ENCODE measurements at regions not wholly inside any gene's neighbourhood (a gene's known extent, or its start where the extent isn't known, plus 50 kb on each side); places are given as distances from the start of the nearest gene placed in this dataset.
"Not testable (repeated sequence)": the region's sequence is repeated elsewhere in the genome, so short reads cannot be mapped to it uniquely, and the experiment has no call there.

DNA sequence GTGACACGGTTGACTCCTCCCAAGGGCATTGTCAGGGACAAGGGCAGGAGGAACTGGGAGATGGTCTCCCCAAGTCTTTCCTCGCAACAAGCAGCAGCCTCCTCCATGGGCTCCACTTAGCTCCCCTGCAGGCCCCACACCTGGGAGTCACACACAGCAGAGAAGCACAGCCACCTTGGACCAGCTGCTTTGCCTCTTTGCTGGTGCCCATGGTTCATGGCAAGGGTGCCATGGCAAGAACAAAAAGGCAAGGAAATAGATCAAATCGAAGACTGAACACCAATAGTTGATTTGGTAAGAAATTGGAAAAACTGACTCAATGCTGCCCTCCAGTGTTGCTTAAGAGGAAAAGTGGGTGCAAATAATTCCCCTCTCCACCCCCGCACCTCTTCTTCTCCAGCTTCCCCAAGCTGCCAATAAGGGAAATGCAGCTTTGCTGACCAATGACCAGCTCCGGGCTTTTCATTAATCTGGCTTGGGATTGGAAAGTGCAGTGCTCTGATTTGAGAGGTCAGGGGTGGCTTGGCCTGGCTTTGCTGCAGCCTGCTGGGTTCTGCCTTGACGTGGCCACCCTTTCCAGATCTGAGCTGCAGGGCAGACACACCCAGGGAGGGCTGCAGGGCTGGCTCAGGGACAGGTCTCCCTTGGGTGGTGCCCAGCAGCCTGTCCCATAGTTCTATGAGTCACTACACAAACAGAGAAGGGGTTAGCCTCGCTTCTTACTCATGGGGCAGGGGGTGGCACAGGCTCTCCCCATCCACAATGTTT is 162.0 kb downstream of the KLF13 start:
- FAIRE-seq, result peak; percentile 61

DNA sequence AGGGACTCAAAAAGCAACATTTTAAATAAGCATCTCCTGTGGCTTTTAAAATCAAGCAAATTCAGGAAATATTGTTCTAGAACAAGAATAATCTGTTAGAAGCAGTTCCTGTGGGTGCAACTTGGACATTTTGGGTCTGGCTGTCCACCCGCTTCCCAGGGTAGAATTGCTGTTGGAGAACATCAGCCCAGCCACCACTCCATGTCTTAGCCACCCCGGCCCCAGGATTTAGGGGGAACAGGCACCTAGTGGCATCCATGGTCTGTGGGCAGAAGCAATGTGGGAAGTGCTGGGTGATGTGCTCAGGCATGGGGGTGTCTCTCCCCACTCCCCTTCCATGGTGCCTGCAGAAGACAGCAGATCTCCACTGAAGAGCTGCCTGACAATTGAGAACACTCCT is 162.6 kb downstream of the KLF13 start:
- FAIRE-seq, result no peak

DNA sequence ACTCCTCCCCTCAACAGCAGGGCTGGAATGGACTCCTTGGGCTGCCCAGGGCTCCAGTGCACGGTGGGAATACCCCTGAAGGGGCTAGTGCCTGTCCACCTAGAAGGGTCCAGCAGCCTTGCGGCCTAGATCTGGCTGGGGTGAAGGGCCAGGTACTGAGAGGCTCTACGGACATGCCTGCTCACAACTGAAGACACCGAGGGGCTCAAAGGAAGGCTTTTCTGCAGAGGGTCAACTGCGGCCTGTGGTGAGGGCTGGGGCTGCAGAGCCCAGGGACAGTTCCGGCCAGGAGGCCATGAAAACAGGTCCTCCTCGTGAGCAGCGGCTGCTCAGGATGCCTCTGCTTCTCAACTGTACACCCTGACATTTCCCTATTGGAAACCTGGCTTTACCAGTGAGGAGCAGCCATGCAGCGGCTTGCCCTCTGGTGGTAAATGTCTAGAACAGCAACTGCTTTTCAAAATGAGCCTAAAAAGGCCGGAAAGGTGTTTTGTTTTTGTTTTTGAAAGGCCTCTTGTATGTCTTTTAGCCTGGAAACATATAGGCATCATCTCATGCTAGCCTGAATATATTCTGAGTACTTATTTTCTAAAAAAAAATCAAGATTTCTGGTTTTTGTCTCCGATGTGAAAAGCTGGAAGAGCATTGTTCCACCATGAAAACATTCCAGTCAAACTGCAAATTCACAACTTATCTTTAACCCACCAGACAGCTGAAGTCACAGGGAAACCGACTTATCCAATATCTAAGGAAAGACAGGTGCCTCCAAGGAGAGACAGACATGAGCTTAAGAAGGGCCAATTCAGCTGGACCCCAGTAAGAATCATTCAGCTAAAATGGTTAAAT is 163.4 kb downstream of the KLF13 start:
- no peak for FAIRE-seq

DNA sequence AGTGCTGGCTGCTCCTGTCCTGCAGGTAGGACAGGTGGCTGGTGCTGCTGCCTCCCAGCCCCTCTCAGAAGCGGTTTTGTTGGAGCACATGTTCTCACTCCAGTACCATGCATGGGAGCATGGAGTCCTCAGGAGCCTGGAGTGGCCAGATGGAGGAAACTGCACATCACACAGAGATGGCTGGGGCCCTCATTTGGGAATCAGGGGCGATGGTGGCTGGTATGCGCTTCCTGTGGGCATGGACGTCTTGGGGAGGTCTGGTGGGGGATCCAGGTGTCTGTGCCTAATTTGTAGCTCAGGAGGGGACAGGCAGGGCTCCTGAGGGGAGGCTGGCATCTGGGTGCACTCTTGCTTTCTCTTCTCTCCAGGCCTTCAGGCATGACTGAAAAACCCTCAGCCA is 168.2 kb downstream of the KLF13 start:
- FAIRE-seq, result no peak

DNA sequence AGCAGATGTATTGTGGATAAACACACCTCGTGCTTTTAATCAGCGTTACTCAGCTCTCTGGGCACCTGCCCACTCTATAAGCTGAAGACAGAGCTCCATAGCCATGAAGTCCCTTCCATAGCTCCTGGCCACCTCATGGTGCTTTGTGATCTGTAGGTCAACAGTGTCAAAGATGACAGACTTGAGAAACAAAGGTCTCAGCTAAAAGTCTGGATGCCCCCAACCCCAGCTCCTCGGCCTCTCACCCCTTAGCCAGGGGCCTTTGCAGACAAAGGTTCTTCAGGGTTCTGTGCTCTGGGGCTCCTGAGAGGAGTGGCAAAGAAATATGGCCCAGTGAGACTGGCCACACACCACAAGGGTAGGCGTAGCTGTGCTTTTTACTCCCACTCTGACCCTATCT is 168.6 kb downstream of the KLF13 start:
- no peak for FAIRE-seq

DNA sequence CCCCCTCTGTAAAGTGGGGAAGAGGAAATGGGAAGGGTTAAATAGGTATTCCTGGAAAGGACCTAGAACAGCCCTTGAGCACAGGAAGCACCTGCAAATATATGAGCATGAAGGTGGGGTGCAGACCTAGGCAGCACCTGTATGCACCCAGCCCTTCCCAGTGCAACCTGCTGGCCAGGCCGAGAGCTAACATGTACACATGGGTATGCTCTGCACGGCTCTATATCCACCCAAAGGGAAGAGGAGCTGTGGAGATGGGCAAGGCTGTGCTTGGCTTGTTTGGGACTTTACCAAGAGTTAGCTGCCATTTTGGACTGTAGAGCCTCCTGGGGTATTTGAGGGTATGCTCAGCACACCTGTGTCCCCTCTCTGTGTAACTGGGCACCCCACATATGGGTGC is 171.2 kb downstream of the KLF13 start:
- FAIRE-seq, result no peak

DNA sequence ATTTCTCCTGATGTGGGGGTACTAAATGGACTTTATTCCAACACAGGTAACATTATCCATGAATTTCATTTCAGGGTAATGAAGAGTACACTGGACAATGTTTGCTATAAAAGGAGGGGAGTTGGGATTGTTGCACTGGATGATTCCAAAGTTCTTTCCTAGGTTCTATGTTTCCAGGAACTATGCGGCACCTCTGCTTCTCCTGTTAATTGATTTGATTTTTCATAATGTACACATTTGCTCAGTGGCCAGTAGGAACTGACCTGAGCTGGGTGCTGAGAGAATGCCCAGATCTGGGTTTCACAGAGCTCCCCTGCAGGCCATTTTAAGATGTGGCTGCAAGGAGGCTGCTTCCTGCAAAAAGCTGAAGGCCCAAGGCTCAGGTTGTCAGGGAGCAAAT is 171.7 kb downstream of the KLF13 start:
- no peak for FAIRE-seq

DNA sequence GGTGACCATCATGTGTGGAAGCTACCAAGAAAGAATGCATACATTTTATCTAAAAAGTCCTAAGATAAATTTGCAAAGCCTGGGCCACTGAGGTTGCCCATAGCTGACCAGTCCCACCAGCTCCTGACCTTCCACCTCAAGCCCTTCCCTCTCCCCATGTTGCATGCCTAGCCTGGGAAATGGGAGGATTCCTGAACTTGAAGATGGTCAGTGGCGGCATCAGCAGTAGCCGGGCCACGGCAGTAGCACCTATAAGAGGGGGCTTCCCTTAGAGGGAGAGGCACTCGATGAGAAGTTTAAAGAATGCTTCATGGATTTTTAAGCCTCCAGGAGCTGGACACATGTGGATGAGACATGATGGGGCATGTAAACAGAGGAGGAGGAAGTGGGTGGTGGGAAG is 172.1 kb downstream of the KLF13 start:
- FAIRE-seq, result no peak

DNA sequence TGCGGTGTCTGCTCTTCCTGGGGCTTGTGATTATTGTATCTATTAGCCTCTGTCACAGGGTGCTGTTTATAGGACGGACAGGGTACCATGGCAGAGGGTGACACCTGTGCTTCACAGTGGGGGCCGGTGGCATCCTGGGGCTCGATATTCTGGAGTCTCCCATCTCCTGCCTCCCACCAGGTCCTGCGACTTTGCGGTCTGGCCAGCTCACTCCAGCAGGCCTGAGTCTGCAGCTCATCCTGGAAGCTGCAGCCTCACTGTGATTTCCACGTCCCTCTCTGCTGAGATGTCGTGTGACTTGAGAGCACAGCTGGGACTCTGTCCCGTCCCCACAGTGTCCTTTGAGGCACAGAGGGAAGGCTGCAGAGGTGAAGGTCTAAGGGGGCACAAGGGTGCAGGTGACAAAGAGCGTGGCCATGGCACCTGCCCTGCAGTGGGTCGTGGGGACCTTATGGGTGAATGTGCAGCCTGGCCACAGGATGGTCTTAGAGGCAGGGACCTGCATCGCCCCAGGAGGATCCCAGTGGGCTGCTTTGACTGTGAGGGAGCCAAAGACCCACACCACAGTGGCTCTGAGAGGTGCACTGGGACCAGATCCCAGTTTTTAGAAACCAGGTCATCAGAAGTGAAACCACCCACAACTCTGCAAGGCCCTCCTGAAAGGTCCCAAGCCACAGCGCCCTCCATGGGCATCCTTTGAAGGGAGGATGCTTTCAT is 172.8 kb downstream of the KLF13 start:
- FAIRE-seq, result no peak

DNA sequence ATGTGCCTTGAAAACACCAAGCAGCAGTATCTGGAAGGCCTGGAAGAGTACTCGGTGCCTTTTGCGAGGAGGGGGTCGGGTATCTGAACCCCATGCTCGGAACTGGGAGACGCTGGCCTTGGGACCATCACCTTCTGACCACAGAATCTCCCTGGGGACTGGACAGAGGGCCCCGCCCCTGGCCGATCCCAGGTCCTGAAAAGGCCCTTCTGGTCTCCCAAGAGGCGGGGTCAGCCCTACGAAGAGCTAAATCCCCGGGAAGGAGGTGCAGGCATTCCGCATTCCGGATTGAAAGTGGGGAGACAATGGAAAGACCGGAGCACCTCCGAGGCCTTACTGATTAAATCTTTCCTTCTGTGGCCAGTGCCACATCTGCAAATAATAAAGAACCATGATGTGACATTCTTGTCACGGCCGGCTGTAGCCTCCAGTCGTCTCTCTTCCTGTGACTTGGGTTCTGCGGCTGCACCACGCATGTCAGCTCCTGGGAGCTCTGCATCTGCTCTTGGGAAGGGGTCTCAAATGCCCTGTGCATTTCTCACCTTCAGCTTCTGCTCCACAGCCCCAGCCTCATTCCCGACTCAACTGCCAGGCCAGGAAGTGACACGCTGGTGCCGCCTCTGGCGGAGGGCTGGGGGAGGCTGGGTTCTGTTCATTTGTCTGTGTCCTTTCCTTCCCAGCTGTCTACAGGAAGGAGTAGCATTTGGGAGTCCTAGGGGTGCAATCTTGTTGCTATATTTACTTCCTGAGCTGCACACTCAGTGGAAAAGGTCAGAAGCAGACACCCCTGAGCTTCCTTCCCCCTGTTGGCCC is 173.5 kb downstream of the KLF13 start:
- FAIRE-seq, result no peak

DNA sequence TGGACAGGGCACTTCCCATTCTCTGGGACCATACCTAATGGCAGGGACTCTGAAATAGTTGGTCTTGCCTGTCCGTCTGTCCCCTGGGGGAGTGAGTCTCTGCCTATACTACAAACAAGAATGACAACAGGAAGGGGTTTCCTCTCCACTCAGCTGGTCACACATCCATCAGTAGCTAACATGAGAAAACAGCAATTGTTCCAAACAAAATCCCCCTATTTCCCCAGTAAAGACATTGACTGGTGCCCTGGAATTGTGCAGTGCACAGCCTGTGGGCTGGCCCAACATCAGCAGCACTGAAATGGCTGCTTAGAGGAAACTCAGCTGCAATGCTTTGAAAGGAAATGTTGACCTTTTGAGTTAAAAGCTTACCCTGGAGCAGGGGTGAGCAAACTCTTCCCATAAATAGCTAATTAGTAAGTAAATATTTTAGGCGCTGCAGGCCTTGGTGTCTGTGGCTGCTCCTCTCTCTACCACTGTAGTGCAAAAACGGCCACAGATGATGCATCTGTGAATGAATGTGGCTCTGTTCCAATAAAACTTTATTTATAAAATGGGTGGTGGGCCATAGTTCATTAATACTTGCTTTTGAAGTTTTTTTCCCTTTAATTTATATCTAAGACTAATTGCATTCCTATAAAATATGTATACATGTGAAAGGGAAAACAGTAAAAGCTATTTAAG is 174.3 kb downstream of the KLF13 start:
- no peak for FAIRE-seq

DNA sequence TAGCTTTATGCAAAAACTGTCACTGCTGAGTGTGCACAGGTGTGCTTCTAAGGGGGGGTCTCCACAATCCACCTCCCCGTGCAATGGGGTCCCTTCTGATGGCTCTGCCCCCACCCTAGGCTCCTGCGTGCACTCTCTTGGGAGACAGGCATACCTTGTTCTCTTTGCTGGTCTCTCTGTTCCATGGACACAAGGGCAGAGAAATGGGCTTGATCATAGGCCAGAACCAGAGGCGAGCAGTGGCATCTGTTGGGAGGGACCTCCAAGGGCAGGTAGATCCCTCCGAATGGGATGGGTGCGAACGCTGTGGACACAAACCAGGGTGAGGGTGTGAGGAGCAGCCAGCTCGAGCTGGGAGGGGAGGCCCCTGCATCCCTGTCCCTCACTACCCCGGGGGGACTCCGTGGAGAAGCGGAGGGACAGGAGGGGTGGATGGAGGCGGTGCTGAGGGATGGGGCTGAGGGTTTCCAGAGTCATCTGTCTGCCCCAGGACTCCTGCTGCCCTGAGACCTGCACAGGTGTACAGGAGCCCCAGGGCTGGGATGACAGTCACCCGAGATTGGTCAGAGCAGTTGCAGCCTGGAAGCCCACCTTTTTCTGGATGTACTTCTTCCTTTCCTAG is 175.0 kb downstream of the KLF13 start:
- no peak for FAIRE-seq

DNA sequence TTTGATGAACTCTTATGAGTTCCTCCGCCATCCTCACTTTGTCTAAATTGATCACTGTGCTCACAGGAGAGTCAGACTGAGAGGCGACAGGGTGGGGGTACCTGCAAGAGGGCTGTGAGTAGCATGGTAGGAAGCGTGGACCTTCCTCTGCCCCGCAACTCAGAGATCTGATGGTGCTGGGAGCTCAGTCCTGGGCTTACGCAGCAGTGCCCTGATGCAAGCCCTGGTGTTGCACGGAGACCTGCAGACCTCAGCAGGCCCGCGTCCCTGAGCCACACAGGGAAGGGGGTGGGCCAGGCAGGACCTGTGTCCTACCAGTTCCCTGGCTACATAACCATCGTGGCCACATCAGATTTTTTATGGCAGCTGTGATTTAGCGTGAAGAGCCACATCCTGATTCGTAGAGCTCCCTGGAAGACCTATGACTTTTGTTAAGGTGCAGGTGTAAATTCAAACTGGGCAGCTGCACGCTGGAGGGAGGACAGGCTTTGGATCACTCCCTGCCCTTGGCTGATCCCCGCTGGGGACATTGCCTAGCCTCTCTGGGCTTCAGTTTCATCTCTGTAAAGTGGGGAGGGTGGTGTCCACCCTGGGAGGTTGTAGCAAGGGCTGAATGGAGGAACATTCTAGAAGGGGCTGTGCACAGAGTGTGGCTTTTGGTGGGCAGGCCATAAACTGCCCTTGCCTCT is 176.1 kb downstream of the KLF13 start:
- no peak for FAIRE-seq

DNA sequence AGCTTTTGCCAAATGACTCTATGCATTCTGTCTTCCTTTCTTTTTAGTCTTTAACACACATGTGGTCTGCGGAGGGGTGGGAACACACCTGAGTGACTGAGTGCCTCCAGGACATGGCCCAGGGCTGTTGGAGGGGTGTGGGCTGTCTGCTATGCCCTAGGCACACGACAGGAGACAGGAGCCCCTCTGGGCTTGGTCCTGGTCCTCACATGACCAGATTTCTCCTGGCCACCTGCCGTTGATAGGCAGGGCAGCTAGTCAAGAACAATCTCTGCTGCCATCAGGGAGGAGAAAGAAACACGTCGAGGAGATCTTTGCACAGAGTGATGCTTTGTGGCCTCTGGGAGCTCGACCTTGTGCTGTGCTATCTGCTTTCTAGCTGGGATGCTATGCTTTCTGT is 176.6 kb downstream of the KLF13 start:
- no peak for FAIRE-seq

DNA sequence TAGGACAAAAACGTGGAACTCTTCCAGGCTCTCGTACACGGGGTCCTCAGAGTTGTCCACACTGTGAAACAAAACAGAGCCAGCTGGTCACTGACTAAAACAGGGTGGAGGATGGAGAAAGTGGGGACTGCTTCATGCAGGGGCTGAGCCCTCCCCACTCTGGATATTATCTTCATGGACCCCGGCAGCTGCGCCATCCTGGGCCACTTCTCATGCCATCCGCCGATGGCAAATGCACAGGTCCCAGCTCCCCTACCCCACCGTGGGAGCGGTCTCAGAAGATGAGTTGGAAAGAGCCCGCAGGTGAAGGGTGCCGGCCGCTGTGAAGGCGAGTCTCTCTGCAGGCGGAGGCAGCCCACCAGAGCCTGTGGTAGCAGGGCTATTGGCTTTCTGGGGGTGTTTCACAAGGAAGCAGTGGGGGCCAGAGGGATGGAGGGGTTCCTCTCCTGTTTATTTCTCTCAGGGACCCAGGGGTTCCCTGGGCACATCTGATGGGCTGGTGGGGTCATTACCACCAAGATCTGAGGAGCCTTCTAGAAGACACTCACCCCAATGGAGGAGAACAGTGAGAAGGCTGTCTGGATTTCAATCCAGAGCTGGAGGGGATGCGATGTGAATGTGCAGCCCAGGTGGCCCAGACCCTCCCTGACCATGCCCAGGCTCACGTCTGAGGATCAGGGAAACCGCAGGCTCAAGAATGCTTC is 177.3 kb downstream of the KLF13 start:
- FAIRE-seq, result no peak

DNA sequence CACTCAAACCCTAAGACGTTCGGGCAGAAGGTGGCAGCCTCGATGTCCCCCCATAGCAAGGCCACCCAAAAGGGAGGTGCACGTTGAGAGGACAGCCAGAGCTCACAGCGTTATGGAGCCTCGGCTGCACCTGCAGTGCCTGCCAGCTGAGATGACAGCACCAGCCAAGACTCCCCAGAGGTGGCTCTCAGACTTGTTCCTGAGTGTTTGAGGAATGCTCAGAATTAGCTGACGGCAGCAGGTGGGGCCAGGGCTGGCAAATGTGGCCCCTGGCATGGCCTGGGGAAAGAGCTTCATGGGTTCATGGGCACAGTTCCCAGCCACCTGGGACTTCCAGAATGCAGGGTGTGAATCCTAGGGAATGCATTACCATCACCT is 177.8 kb downstream of the KLF13 start:
- no peak for FAIRE-seq

DNA sequence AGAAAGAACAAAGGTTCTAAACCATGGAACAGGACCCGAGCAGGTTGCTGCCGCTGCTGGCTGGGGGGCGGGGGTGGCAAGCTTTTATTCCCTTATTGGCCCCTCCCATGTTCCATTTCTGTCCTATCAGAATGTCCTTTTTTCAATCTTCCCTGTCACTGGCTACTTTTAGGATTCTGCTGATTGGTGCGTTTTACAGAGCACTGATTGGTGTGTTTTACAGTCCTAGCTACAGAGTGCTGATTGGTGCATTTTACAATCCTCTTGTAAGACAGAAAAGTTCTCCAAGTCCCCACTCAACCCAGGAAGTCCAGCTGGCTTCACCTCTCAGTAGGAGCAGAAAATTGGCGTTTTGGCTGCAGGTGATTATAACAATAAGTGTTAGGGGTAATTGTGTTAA is 180.9 kb downstream of the KLF13 start:
- not testable (repeated sequence) for FAIRE-seq

DNA sequence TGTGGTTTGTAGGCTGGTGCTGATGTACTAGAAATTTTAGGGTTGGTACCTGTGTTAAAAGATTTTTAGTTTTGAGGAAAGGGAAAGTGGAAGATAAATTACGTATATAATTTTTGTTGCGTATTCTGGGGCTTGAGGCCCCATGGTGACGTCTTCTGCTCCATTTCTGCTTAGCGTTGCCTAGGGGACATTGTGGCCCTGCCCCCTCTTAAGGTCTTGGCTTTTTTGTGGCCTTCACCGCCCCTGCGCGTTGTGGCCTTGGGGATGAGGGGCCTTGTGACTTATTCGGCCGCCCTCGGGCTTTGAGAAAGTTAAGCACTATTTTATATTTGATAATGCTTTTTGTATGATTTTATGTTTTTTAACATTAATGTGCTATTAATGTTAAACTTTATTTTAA is 182.0 kb downstream of the KLF13 start:
- no peak for FAIRE-seq

DNA sequence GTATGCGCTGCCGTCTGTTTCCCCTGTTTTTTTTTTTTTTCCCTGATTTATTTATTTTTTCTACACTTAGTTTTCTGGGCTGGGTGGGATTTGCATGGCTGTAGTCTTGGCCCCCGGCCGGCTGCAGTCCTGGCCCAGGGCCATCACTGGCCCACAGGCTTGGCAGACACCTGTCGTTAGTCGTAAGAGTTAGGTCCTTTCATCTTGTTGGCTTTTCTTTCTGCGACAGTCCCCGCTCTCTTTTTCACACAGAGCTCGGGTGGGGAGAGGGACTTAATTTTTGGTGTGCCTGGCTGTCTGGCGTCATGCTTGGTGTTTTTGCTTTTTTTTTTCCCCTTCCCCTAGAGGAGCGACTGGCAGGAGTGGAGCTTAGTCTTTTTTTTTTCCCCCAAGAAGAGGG is 183.4 kb downstream of the KLF13 start:
- FAIRE-seq, result no peak

DNA sequence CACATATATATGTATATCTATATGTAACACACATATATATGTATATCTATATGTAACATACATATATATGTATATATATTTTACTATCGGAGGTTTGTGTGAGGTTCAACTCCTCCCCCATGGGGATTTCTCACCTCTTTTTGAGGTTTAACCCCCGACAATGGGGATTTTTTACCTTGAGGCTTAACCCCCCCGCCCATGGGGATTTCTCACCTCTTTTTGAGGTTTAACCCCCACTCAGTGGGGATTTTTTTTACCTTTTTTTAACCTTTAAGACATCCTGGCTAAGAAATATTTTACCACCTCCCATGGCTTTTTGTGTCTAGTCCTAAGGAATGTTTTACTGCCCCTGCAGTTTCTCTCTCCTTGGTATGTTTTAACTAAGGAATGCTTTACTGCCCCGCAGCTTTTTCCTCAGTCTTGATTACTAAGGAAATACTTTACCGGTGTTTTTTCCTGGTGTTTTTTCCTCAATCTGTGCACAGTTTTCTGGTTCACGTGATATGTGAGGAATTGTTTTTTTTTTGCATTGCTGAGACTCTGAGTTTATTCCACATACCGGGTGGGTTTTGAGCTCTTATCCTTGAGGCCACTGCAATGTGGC is 185.2 kb downstream of the KLF13 start:
- FAIRE-seq, result no peak

Measured in islet of Langerhans (tissue), 1 donor.